Ovary (tissue), 7 donors: ENCODE measurements at regions not wholly inside any gene's neighbourhood (a gene's known extent, or its start where the extent isn't known, plus 50 kb on each side); places are given as distances from the start of the nearest gene placed in this dataset.

Experiments used
- DNase-seq, 5 donors: peaks; one replicate each; pipeline ENCODE4 v3.0.0-alpha.2; 2019 to 2020
- H3K27ac ChIP-seq, 2 donors: fragments of 200-600 bp; one replicate each; pipeline versions ENCODE4 v1.5.1 to v1.8.0; 2019 to 2022
- H3K27me3 ChIP-seq: fragments of 200-600 bp; one replicate; pipeline ENCODE4 v1.8.0; 2022
- H3K36me3 ChIP-seq: fragments of 200-600 bp; sonication (generic); one replicate; pipeline ENCODE4 v1.5.1; 2019
- H3K4me1 ChIP-seq: one replicate; pipeline ENCODE4 v1.8.1; 2013; ENCODE audit warnings: mild to moderate bottlenecking, moderate library complexity; ENCODE audit not compliant: insufficient read depth
- H3K4me3 ChIP-seq: fragments of 200-600 bp; sonication (generic); one replicate; pipeline ENCODE4 v1.5.1; 2017
- H3K9me3 ChIP-seq, 2 donors: fragments of 200-600 bp in 1 of 2; sonication (generic) in 1 of 2; one replicate each; pipeline versions ENCODE4 v1.5.1 to v1.8.1; 2013 to 2019; ENCODE audit warnings: mild to moderate bottlenecking in 1 of 2, moderate library complexity in 1 of 2
- EP300 ChIP-seq: sonication (generic); formaldehyde crosslinking; IDR thresholded peaks from one replicate; pipeline ENCODE4 v1.6.1; 2017; ENCODE audit warnings: antibody characterized with exemption
- POLR2A ChIP-seq: fragments of 450-650 bp; IDR thresholded peaks from one replicate; pipeline ENCODE4 v1.6.1; 2017; ENCODE audit warnings: antibody characterized with exemption, mild to moderate bottlenecking, moderate library complexity
- WGBS, 3 donors: extraction: QIAGEN DNeasy Blood & Tissue Kit in 1 of 3; methylation state at CpG; one replicate each; pipeline versions ENCODE4 v1.1.5 to v1.1.7; 2013 to 2017; 5-methylcytosine and 5-hydroxymethylcytosine counted together
- intact Hi-C, 4 donors: fragments of 100-400 bp; cut with DNase I; formaldehyde crosslinking; loops; one replicate each; pipeline versions ENCODE4 v1.11.0 to v1.15.1; 2022 to 2023
- TF ChIP-seq, protein P1 (sequence below), 3 donors: fragments of 450-650 bp in 2 of 3; fragments of 200-600 bp in 1 of 3; IDR thresholded peaks; one replicate each; pipeline versions ENCODE4 v1.5.1 to v1.8.0; 2016 to 2022; ENCODE audit warnings: antibody characterized with exemption in 3 of 3, mild to moderate bottlenecking in 1 of 3
- donor health status: DM: no; HTN: no; CAD: no; lungs with moderate emphysema.
- donor health status: DM: no; HTN: no; CAD: no.
- donor health status: Bipolar disorder and iron deficiency.
- donor health status: DM: no; HTN: no; CAD: no.
- donor health status: DM: yes; HTN: yes; CAD: no.

GRCh38 chr6:133606852-133607251 lies 282.1 kb upstream of the TCF21 start:
- H3K27ac ChIP-seq: no peak overlapping the region
- no peaks in the 10 kb centered on the region for H3K9me3 ChIP-seq
- intact Hi-C loops: no loop called here
- H3K27me3 ChIP-seq: no peaks in the 10 kb centered on the region
- WGBS, 3 donors: 91 to 92% (median 91%) methylated on average over 3 of the region's 3 CpGs
- DNase-seq: no peak
- TF ChIP-seq, protein P1, sequence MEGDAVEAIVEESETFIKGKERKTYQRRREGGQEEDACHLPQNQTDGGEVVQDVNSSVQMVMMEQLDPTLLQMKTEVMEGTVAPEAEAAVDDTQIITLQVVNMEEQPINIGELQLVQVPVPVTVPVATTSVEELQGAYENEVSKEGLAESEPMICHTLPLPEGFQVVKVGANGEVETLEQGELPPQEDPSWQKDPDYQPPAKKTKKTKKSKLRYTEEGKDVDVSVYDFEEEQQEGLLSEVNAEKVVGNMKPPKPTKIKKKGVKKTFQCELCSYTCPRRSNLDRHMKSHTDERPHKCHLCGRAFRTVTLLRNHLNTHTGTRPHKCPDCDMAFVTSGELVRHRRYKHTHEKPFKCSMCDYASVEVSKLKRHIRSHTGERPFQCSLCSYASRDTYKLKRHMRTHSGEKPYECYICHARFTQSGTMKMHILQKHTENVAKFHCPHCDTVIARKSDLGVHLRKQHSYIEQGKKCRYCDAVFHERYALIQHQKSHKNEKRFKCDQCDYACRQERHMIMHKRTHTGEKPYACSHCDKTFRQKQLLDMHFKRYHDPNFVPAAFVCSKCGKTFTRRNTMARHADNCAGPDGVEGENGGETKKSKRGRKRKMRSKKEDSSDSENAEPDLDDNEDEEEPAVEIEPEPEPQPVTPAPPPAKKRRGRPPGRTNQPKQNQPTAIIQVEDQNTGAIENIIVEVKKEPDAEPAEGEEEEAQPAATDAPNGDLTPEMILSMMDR (IDR thresholded peaks at IDR 0.05): no peak
- H3K4me3 ChIP-seq: no peak overlapping the region
- no peaks in the 10 kb centered on the region for H3K36me3 ChIP-seq
- no peaks in the 10 kb centered on the region for H3K4me1 ChIP-seq

DNA sequence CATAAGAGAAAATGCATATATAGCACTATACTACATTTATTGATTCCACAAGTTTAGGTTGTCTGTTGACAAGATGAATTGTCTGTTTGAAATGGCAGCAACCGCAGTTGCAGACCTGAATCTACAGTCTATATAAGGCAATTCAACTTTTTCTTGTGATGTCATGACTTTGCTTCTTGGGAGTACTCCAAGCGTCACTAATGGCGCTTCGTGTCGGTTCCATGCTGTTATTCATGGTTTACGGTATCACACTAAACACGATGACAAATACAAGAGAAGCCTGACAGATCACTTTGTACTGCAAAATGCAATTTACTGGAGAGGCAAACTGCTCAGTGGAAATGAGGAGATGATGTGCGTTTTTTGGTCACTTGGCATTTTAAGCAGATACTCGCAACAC lies 280.3 kb upstream of the TCF21 start:
- H3K9me3 ChIP-seq: no peaks in the 10 kb centered on the region
- DNase-seq: no peak
- intact Hi-C loops: no loop called here
- TF ChIP-seq POLR2A: no peak
- TF ChIP-seq, protein P1 (IDR thresholded peaks at IDR 0.05): no peak
- no peak for TF ChIP-seq EP300
- H3K27ac ChIP-seq: no peak overlapping the region
- no peaks in the 10 kb centered on the region for H3K4me1 ChIP-seq
- WGBS, 3 donors: 95 to 97% (median 97%) methylated on average over 9 of the region's 9 CpGs
- no peaks in the 10 kb centered on the region for H3K27me3 ChIP-seq
- no peak overlapping the region for H3K4me3 ChIP-seq
- no peaks in the 10 kb centered on the region for H3K36me3 ChIP-seq

DNA sequence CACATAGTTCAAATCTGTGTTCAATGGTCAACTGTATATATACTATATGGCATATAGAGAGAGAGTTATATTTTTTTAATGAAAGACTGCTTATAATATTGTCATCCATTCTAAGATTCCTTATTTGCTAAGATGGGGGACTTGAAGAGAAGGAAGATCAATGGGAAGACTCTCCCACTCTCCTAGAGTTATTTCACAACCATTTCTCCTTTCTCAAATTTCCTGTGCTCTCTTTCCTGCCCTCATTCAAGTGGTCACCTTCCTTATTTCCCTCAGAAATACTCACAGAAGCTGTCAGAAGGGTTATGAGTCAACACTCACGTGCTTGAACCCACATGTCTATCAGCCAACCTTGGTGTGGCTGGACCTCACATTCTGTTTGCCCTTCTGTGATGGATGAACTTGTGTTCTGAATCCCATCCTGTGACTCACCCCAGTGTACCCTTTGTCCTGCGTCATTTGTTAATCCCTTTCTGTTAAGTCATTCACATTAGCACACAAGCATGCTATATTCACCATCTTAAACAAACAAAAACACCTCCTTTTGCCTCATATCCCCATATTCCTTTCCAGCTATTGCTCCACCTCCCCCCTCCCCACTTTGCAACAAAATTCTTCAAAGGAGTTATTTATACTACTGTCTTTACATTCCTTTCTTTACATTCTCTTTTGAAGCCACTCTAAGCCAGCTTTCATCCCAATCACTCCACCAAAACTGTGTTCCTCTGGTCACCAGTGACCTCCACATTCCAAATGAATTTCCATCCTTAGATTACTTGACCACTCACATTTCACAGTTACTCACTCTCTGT lies 279.3 kb upstream of the TCF21 start:
- Histone ChIP-seq H3K27ac (no peak overlapping the region), H3K27me3 (no peaks in the 10 kb centered on the region), H3K9me3 (no peaks in the 10 kb centered on the region), H3K36me3 (no peaks in the 10 kb centered on the region), H3K4me1 (no peaks in the 10 kb centered on the region), H3K4me3 (no peak overlapping the region)
- 91 to 97% (median 91%) methylated on average over 2 of the region's 2 CpGs for WGBS, 3 donors
- TF ChIP-seq, protein P1 (IDR thresholded peaks at IDR 0.05): no peak
- TF ChIP-seq EP300 (no peak), POLR2A (no peak)
- DNase-seq: no peak
- intact Hi-C loops: no loop called here

DNA sequence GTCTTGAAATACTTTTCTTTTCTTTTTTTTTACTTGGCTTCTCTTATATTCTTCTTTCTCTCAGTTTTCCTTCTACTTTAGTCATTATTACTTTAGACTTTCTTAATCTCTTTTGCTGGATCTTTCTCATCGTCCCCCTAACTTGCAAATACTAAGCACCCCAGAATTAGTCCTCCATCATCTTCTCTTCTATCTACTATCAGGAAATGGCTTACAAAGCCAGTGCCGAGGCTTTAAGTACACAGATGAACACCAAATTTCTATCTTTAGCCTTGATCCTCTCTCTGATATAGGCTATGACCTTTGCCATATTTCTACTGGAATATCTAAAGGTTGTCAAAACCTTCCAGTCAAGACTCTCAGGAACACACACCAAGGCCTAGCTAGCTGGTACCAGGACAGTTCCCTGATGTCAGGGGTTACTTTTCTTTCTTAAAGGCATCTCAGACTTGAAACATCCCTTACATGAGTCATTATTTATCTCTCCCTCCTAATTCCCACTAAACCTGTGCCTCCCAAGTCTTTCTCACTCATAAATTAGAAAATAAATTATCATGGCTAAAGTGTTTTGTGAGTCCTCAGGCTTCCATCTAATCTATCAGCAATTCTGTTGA lies 278.6 kb upstream of the TCF21 start:
- intact Hi-C loops: no loop called here

More for the DNA sequence above, 278.6 kb upstream of the TCF21 start:
- H3K9me3 ChIP-seq: no peaks in the 10 kb centered on the region
- TF ChIP-seq, protein P1 (IDR thresholded peaks at IDR 0.05): no peak
- TF ChIP-seq EP300: no peak
- no peak for TF ChIP-seq POLR2A
- no peak overlapping the region for H3K4me3 ChIP-seq
- WGBS, 3 donors: 81 to 91% (median 90%) methylated on average over 2 of the region's 2 CpGs
- no peak overlapping the region for H3K27ac ChIP-seq
- H3K4me1 ChIP-seq: no peaks in the 10 kb centered on the region
- DNase-seq: no peak
- H3K36me3 ChIP-seq: no peaks in the 10 kb centered on the region
- no peaks in the 10 kb centered on the region for H3K27me3 ChIP-seq
